ENCODE measurements at regions not wholly inside any gene's neighbourhood (a gene's known extent, or its start where the extent isn't known, plus 50 kb on each side); places are given as distances from the start of the nearest gene placed in this dataset.
A peak's percentile ranks its signal among the peaks of the same experiment; 100 is the strongest.
"Not testable (repeated sequence)": the region's sequence is repeated elsewhere in the genome, so short reads cannot be mapped to it uniquely, and the experiment has no call there.

DNA sequence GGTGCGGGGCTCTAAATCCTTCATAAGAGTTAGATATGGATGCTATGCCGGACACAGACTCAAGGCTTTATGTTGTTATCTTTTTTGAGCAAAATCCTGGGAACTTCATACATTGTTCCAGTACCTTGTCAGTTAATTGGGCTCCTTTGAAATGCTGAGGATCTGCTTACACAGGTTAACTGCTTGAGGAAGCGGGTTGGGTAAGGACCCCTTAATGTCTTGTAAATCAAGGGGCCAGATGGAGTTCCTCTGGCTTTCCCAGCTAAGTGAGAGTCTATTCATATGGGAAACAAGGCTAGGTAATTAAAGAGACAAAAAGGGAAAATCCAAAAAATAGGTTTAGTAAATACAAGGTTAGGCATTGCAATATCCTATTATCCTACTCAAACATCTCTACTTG is 141.5 kb downstream of the OR2B2 start:
- DNase-seq, result no peak

DNA sequence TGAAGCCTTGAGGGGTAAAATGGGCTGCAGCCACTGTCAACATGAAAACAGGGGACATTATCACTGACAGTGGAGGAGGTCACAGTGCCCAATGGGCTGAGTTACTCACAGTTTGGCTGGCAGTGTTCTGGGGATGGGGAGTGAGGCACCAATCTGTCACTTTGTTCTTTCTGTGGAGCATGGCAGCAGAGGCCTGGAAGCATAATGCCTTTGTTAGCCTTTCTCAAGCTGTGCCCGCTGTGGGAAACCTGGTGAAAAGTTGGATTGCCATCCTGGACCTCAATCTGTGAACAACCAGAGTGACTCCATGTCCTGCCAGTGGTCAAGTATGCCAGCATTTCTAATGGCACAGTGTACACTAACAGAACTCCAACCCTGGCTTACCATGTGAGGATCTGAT is 143.6 kb downstream of the OR2B2 start:
- no peak for DNase-seq

DNA sequence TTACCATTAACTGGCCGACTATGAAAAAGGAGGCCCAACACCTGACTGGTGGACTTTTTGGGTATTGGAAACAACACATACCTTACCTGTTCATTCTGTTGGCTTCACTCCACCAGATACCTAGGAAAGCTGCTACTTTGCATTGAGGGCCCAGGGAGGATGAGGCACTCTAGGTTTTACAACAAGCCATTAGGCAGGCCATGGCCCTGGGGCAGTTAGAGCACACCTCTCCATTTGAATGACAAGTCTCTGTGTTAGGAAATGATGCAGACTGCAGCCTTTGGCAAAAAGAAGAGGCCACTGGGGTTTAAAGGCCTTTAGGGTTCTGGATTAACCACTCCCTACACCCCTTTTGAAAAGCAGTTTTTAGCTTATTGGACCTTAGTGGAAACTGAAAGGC is 144.3 kb downstream of the OR2B2 start:
- DNase-seq, result no peak

DNA sequence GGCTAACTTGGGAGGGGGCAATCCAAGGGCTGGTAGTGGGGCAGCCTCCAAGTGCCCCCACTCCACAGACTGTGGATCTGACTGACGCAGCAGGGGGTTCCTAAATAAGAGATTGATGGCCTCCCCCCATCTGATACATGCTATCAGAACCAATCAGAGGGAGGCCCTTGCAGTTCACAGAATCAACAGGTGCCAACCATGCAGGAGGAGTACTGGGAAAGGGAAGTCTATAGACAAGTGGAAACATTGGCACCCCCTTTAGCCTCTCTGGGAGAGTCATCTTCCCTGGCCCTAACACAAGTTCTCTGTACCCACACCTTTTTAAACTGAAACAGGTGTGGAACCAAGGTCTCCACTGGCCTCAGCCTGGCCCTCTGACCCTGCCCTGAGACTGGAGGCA is 145.8 kb downstream of the OR2B2 start:
- no peak for DNase-seq

DNA sequence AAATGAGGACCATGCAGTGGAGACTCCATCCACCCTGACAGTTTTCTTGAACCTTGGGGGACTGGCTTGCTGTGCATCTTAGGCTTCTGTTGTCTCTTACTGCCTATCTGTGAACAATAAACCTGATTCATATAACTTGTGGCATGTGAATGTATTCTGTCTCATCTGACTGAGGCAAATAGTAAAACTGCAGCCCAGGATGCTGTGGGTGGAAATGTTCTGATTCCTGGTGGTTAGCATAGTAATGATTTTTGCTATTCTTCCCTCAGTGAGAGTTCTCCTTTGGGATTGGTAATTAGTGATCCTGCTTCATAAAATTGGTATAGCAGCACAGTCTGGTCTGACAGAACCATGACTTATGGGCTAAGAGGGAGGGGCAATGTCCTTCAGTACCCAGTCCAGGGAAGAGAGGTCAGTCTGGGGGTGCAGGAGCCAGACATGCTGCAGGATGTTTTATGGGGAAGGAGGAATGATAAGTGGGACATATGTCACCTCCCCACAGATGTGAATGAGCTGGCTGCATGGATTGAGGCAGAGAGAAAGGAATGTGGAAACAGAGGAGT is 147.1 kb downstream of the OR2B2 start:
- no peak for DNase-seq

DNA sequence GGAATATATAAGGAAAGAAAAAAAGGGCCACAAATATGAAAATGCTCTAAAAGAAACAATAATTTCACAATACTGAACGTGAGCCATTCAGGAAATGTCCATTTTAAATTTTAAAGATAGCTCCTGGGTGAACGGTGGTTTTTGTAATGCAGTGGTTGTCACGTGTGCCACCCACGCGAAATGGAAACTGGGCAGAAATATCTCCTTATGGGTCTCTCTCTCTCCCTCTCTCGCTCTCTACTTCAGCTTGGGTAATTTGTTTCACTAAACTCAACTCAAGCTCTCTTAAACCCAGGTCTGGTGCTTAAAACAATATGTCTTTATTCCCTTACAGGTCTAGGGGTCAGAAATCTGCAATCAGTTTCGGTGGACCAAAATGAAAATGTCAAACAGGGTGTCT is 150.8 kb downstream of the OR2B2 start:
- DNase-seq, result peak; percentile 24

DNA sequence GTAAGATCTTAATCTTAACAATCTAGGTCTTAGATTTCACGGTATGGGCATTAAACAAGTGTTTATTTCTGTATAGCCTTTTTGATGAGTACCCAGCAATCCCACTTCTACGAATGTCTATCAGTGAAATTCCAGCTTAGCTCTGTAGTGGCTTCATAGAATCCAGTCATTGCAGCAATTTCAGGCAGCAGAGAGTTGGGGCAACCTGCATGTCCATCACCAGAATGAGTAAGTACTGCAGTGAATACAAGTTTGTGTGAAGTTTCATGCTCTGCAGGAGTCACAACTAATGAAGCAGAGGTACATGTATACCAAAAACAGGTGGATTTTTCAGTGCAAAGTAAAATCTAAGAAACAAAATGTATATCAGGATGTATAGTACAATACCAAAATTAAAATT is 151.7 kb downstream of the OR2B2 start:
- no peak for DNase-seq

DNA sequence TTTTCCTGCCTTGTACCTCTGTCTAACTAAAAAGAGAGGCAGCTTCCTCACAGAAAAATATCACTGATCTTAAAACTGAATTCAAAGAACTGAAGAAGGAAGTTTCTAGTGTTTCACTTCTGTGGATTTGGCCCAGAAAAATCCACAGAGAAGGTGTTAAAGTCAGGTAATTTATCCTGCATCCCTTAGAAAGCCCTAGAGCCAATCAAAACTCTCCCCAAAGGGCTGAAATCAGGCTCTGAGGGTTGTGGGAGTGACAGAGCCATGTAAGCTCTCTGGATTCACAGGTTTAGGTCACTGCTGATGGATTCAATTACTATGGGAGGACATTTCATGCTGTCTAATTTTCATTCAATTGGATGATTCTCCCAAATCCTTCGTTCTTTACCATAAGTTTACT is 152.3 kb downstream of the OR2B2 start:
- no peak for DNase-seq

DNA sequence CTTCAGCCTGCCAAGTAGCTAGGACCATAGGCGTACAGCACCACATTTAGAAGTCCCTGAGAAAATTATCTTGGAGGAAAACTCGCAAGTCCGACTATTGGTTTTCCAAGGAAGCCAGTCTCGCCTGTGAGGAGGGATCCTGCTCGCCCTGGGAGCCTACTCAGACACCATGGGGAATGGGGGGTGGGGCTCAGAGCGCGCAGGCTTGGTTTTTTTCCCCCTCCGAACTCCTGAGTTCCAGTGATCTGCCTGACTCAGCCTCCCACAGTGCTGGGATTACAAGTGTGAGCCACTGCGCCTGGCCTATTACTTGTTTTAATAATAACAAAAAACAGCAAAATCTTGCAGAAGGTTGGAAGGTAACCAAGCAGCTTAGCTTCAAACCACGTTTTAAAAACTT is 153.7 kb downstream of the OR2B2 start:
- no peak for DNase-seq

DNA sequence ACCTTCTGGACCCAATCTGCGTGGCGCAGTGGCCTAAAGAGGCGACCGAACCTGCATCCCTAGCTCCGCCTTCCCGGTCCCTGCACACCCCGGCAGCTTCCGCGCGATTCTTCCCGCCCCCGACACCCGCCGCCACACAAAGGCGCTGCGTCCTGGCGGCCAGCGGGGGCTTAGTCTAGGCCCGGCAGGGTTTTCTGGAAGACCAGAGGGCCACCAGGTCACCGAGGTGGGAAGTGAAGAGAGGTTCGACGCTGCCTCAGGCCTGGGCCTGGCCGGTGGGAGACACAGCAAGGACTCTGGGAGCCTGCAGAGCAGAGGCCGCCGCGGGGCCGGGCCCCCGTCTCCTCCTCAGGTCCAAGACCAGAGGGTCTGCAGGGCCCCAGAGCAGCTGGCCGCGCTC is 154.9 kb downstream of the OR2B2 start:
- peak; percentile 23 for DNase-seq

DNA sequence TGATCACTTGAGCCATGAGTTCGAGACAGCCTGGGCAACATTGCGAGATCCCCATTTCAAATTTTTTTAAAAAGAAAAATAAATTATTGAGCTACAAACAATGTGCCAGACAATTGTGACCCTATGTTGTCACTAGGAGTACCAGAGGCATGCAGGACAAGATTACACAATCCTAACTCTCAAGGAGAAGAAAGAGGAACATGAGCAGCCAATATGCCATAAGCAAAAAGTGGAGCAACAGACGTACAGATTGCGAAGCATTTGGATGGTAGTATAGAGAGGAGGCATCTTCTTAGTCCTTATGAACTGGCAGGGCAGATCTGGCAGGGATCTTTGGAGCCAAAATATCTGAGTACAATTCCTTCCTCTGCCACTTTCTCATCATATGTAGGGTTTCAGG is 156.4 kb downstream of the OR2B2 start:
- peak; percentile 89 for DNase-seq

DNA sequence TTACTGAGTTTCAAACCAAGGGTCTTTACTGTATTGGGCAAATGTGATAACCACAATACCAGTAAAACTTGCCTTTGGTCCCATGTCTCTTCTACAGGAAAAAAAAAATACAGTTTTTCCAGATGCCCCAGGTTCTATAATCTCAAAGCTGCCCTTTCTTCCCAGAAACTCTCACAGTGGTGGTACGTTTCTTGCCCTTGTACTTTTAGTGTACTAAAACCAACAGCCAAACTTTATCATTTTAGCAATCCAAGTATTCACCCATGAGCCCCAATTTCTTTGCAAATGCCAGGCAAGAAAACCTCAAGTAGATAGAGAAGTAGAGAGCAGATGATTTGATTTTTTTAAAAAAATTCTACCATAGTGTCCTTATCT is 157.8 kb downstream of the OR2B2 start:
- DNase-seq, result no peak

DNA sequence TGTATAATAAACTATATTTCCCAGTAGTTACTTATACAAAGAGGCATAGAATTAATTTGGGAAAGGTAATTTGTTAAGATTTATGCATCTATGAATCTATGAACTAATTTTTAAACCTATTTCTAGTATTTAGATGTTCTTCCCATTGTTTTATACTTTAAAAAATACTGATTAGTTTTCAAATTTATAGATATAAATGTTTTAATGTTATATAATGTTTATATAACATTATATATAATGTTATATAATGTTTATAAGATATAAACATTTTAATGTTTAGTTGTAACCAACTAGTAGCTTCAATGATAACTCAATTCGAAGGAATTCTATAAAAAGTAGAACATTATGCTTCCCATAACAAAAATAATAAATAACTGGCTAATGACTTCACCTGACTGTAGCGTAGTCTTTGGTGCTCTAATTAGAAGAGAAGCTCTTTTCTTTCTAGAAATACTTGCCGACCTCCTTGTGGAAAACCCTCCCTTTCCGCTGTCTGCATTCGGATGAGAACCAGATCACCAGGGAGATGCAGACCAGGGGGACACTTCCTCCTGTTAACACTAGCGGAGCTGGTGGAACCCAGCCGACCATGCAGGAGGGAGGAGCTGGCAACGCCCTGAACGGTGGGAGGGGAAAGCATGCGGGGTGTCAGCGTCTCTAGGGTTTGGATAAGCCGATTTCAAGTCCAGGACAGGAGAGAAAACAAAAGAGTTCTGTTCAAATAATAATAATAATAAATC is 158.4 kb downstream of the OR2B2 start:
- DNase-seq, result peak; percentile 84

DNA sequence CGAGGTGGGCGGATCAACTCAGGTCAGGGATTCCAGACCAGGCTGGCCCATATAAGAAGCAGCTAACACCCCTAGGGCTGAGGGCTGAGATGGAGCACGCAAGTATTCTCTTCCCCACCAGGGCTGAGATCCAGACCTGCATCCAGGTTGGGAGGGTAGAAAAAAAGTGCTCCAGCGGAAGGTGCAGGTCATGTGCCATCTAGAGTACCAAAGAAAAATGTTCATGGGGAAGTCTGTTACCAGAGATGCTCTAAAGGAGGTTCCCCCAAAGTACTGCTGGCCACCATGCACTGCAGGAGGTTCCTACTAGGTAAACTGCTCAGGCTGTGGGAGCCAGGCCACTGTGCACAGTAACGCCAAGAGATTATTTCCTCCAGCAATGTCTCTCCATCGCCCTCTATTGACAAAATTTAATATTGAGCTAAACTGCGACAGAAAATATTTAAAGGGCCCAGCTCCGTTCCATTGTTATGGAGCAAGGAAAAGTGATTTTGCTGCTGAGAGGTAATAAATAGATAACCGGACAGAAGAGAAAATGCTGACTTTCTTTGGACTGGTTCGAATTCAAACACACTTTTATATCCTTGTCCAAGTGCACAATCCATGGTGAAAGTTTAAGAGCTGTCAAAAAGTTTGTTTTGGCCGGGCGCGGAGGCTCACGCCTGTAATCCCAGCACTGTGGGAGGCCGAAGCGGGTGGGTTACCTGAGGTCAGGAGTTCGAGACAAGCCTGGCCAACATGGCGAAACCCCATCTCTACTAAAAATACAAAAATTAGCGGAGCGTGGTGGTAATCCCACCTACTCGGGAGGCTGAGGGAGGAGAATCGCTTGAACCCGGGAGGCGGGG is 159.9 kb downstream of the OR2B2 start:
- DNase-seq, result peak; percentile 88

DNA sequence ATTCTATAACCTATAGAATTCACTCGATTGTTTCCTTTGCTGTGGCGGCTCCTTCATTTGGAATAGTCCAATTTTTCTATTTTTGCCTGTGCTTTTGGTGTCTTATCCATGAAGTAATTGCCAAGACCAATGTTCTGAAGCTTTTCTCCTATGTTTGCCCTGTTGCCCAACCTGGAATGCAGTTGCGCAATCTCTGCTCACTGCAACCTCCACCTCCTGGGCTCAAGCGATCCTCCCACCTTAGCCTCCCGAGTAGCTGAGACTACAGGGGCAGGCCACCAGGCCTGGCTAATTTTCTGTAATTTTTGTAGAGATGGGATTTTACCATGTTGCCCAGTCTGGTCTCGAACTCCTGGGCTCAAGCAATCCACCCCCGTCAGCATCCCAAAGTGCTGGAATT is 163.5 kb downstream of the OR2B2 start:
- DNase-seq, result no peak

DNA sequence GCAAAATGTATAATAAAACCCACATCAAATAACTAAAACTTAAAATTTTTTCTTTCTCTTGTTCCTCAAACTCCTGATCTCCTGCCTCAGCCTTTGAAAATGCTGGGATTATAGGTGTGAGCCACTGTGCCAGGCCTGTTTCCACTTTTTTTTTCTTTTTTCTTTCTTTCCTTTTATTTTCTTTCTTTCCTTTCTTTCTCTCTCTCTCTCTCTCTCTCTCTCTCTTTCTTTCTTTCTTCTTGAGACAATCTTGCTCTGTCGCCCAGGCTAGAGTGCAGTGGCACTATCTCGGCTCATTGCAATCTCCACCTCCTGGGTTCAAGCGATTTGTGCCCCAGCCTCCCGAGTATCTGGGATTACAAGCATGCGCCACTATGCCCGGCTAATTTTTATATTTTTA is 164.6 kb downstream of the OR2B2 start:
- no peak for DNase-seq

DNA sequence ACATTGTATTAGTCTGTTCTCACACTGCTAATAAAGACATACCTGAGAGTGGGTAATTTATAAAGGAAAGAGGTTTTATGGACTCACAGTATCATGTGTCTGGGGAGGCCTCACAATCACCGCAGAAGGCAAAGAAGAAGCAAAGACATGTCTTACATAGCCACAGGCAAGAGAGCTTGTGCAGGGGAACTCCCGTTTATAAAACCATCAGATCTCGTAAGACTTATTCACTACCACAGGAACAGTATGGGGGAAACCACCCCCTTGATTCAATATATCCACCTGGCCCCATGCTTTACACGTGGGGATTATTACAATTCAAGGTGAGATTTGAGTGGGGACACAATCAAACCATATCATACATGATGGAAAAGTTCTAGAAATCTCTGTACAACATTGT is 165.3 kb downstream of the OR2B2 start:
- DNase-seq, result not testable (repeated sequence)

DNA sequence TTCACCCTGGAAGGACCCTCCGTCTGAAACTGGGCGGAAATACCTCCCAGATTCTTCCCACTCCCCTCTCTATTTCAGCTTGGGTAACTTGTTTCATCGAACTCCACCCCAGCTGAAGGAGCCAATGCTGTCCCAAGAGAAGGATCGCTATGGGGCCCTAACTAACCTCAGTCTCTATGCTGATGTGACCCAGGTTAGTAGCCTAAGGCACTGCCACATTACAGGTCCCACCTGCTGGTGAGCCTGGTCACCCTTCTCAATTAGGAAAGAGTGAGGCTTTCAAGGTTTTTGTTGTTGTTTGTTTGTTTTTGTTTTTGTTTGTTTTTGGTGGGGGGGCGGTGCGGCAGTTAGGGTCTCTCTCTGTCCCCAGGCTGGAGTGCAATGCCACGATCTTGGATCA is 168.4 kb downstream of the OR2B2 start:
- no peak for DNase-seq

DNA sequence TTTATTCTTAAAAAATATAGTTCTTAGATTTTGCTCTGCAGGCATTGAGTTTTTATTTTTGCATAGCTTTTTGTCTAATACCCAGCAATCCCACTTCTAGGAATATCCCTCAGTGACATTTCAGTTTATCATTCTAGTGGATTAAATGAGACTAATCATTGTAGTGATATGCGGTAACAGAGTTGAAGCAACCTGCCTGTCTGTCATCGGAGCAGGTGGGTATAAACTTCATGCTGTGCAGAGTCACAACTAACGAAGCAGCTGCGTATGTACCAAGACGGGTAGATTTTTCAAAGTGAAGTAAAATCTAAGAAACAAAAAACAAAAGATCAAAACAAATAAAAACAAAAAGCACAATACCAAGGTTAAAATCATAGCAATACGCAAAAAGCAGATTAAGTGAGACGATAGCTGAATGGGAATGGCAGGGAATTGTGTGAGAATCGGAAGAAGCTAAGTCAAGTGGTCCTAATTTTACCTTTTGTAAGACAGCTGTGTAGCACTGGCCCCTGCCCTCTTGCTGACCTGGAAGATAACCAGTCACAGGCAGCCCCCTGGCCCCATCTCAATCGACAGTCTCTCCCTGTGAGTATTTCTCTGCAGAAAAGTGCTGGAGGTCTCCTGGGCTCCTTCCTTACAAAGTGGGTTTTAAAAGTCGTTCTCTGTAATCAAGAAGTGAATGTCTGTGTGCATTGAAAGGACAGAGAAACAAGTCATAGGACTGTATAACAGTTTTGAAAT is 169.2 kb downstream of the OR2B2 start:
- no peak for DNase-seq

DNA sequence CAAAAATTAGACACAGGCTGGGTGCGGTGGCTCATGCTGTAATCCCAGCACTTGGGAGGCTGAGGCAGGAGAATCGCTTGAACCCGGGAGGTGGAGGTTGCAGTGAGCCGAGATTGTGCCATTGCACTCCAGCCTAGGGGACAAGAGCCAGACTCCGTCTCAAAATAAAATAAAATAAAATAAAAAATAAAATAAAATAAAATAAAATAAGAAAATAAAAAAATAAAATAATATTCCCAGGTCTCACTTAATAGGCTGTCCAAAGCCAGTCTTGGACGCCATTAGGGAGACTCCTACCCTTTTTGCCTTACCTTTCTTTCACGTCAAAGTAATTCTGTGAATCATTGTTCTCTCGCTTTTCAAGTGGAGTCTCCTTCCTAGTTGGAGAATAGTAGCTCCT is 172.3 kb downstream of the OR2B2 start:
- not testable (repeated sequence) for DNase-seq

DNA sequence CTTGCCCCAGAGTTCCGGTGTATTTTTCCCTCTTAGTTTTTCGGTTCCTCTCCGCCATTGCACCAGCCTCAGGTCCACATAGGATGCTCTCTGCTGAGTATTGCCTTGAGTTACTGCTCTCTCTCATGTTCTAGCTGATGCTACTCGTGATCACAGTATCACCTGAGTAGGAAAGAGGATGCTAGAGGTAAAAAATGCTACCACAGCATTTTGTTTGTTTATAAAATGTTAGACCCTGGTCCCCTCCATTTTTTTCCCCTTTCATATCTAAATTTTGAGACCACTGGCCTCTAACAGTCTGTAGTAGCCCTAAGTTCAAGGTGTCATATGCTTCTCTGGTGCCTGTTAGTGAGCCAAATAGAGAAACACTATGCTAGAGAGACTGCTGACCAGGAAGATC is 175.5 kb downstream of the OR2B2 start:
- DNase-seq, result no peak

DNA sequence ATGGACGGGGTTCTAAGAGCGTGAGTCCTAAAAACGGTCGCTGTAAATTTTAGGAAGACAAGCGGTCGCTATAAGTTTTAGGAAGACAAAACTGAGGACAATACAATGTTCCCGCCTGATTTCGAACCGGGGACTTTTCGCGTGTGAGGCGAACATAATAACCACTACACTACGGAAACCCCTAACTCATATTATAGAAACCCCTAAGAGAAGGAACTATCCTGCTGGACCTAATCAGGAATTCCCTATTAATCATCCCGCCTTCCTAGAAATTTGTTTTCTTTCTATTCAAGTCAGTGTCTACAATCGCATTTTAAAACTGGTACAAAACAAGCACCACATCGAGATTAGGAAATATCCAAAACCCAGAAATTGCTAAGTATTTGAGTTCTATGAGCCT is 183.8 kb downstream of the OR2B2 start:
- no peak for DNase-seq

DNA sequence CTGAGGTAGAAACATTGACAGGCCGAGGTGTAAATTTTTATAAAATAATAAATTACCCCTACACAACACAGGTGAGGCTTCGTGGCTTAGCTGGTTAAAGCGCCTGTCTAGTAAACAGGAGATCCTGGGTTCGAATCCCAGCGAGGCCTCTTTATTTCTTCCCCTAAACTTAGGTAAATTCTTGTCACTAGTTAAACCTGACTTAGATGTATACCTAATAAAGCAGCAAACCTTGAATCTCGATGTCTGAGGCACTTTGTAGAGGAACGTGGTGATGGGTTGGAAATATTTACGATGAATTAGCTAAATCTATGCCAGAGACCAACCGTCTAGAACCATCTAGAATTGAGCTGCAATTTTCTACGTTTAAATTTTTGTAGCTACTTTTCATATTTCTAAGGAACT is 185.6 kb downstream of the OR2B2 start:
- DNase-seq, result no peak

Measured in suppressor macrophage treated with lipopolysaccharide for 4 hours (primary cell).